Anterior cingulate cortex (tissue), 58 donors: ENCODE measurements at regions not wholly inside any gene's neighbourhood (a gene's known extent, or its start where the extent isn't known, plus 50 kb on each side); places are given as distances from the start of the nearest gene placed in this dataset.
A peak's percentile ranks its signal among the peaks of the same experiment; 100 is the strongest.

ENCODE experiments used
- DNase-seq, 58 donors: peaks; one replicate each; lab custom pipeline; 2025; lab: John Stamatoyannopoulos, UW

GRCh38 chr2:126345691-126346090 is 310.3 kb upstream of the GYPC start:
- no peak for DNase-seq

DNA sequence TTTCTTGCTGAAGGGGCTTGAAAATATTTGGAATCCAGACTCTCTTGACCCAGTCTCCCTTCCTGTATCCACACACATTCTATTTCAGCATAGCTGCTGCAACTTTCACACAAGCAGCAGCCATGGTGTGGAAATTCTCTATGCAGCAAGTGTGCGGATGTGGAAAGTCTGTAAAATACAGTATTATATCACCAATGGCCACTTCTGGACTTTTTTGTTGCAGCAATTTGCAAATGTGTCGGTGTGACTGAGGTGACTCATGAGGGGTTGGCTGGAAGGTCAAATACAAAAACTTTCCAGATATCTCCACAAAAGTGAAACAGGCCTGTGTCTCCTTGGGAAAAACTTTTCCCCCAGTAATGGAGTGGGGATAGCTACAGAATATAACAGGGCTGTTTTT is 299.3 kb upstream of the GYPC start:
- DNase-seq = no peak

DNA sequence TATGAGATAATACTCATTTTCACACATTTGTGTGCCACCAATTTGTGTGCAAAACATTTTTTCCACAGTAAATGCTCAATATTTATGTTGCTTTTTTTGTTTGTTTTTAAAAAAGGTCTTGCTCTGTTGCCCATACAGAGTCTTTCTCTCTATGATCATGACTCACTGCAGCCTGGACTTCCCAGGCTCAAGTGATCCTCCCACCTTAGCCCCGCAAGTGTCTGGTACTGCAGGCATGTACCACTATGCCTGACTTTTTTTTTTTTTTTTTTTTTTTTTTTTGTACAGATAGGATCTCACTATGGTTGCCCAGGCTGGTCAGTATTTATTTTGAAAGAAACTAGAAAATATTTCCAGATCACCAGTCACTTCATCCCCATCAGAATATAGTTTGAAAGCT is 297.8 kb upstream of the GYPC start:
- no peak for DNase-seq

GRCh38 chr2:126359494-126359893 is 296.5 kb upstream of the GYPC start:
- no peak for DNase-seq

- DNase-seq = no peak
Observed at GRCh38 chr2:126367361-126367760, 288.6 kb upstream of the GYPC start.

DNA sequence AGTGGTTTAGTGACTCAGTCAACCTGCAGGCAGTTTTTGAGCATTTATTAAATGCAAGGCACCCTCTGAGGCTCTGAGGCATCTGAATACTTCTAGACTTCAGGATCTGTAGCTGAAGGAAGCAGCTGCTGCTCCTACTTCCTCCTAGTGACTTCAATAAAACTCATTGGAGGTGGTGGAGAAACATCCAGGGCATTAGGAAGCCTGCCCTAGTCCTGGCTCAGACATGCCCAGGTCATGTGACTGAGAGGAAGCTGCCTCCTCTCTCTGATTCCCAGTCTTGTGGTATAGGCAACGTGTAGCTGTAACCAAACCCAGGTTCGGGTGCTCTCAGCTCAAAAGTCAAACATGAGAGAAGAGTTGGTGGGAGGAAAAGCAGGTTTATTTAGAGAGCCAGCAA is 287.2 kb upstream of the GYPC start:
- peak in 2 of 58 donors; percentile 3 to 8 for DNase-seq

DNA sequence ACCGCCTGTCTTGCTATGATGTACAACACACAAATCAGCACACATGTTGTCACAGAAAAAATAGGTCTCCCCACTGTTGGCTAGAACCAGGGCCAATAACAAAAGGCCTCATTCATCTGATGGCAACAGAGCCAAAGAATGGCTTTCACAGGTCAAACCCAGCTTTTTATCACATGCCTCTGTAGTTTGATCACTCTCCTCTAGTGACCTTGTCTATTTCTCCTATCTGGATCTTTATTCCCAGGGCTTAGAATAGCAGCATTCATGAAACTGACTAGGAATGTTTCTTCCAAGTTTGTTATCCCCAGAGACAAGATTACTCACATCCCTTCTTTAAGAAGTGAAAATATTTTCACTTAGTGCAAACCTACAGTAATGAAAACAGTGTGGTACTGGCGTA is 285.8 kb upstream of the GYPC start:
- DNase-seq = no peak

GRCh38 chr2:126372406-126372805 is 283.6 kb upstream of the GYPC start:
- DNase-seq = no peak

GRCh38 chr2:126378176-126378575 is 277.8 kb upstream of the GYPC start:
- DNase-seq = no peak

DNA sequence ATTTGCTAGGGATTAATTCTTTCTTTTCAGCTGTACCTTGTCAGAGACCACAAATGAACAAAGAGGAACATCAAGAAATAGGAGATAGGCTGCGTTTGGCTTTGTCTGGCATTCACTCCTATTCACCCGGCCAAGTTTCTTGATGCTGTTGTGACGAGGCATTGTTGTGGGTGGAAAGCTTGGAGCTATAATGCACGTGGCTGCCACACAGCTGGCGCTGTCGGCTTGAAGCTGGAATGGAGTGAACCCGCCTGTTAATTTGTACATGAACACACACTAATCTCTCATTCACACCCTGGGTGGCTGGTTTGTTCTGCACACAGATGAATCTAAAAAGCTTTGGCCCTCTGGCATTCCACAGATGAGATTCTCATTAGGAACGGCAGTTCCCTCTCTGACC is 274.9 kb upstream of the GYPC start:
- DNase-seq = peak in 37 of 58 donors; percentile 3 to 65 (median 28)

DNA sequence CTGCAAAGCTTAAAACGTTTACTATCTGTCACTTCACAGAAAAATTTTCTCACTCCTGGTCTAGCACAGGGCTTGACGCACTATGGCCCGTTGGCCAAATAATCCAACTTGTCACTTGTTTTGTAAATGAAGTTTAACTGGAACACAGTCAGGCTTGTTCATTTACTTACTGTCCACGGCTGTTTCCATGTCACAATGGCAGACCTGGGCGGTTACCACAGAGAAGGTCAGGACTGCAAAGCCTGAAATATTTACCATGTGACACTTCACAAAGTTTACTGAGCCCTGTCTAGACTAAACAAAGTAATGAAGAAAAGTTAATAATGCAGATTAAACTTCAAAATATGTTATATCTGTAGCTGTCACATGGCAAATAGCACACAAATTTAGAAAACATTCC is 273.0 kb upstream of the GYPC start:
- DNase-seq = no peak

- DNase-seq = no peak
Observed at GRCh38 chr2:126383800-126384199, 272.2 kb upstream of the GYPC start.

DNA sequence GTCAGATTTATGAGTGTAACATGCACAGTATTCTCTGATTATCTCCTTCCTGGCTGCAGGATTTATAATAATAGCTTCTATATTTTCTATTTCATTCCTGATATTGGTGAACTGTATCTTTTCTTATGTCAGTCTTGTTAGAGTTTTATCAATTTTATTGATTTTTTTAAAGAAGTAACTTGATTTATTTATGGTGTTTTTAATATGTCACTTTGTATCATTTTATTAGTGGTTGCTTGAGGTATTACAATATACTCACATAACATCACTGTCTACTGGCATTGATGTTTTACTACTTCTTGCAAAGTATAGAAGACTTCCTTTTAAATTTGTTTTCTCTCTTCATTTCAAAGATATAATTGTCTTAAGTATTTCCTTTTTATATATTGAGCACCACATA is 270.5 kb upstream of the GYPC start:
- no peak for DNase-seq

GRCh38 chr2:126385983-126386382 is 270.0 kb upstream of the GYPC start:
- DNase-seq = no peak

DNA sequence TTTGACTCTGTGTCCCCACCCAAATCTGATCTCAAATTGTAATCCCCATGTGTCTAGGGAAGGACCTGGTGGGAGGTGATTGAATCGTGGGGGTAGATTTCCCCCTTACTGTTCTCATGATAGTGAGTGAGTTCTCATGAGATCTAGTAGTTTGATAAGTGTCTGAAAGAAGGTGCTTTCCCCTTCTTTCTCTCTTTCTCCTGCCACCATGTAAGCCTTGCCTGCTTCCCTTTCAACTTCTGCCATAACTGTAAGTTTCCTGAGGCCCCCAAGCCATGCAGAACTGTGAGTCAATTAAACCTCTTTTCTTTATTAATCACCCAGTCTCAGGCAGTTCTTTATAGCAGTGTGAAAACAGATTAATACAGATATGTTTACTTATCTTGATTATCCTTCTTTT is 266.5 kb upstream of the GYPC start:
- DNase-seq = no peak

DNA sequence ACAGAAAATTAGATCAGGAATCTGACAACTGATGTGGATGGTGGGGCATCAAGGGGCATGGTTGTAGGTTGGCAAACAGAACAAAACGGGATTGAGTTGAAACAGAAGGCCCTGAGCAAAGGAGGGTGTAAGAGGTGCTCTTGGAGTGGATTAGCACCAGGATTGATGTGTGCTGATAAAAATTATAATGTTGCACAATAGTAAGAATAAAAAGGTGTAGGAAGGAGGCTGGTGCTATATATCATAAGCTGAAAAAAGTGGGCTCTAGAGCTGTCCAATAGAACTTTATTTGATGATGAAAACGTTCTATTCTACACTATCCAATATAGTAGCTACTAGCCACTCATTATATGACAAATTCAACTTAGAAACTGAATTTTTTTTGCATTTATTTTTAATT is 263.1 kb upstream of the GYPC start:
- no peak for DNase-seq

DNA sequence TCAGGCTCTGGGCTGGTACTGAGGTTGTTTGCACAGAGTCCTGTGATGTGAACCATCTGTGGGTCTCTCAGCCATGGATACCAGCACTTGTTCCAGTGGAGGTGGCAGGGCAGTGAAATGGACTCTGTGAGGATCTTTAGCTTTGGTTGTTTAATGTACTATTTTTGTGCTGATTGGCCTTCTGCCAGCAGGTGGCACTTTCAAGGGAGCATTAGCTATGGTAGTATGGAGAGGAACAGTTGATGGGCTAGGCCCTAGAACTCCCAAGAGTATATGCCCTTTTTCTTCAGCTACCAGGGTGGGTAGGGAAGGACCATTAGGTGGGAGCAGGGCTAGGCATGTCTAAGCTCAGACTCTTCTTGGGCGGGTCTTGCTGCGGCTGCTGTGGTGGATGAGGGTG is 257.0 kb upstream of the GYPC start:
- no peak for DNase-seq

DNA sequence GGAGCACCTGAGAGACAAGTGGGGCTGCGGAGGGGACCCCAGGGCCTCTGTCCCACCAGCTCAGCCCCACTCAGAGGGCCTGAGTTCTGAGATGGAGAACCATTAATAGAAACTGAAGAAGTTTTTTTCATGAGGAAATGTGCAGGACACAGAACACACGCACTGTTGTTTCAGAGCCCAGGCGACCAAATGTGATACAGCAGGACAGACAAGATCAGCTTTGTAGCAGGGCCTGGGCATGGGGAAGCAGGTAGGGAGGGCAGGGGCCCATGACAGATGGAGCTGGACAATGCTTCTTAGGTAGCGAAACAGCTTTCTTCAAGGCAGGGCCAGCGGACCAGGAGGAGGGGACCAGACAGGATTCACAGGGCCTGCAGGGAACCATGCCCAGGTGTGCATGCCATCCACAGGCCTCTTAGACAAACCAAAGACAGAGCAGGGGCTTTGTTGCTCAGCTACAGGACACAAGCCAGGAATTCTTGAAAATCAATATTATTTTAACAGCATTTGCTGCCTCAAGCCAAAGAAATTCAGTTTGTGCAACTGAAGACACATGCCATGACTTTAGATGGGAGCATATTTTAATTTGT is 252.8 kb upstream of the GYPC start:
- no peak for DNase-seq

DNA sequence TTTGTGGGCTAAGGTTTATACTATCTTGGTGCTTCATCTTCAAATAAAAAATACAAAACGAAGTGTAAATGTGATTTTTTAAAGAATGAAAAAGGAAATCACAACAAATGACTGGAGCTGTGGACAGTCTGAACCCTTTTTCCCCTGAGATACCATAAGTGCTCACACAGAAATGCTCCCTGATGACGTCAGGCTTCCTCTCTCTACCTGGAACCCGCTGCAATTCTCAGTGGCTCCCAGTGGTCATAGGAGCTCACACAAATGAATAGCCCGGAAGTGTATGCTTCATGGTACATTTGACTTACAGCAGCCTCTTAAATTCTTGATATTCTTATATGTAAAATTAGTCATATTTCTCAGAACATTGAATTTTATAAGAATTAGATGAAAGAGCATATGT is 249.7 kb upstream of the GYPC start:
- no peak for DNase-seq

GRCh38 chr2:126408671-126409070 is 247.3 kb upstream of the GYPC start:
- no peak for DNase-seq

GRCh38 chr2:126409850-126410249 is 246.1 kb upstream of the GYPC start:
- DNase-seq = no peak

DNA sequence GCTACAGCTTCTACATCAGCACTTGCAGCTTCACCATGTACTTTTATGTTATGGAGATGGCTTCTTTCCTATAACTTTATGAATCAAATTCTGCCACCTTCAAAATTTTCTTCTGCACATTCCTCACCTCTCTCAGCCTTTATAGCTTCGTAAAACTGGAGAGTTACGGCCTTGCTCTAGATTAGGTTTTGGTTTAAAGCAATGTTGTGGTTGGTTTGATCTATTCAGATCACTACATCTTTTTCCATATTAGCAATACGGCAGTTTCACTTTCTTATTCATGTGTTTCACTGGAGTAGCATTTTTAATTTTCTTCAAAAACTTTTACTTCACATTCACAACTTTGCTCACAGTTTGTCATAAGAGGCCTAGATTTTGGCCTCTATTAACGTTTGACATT is 242.9 kb upstream of the GYPC start:
- no peak for DNase-seq

DNA sequence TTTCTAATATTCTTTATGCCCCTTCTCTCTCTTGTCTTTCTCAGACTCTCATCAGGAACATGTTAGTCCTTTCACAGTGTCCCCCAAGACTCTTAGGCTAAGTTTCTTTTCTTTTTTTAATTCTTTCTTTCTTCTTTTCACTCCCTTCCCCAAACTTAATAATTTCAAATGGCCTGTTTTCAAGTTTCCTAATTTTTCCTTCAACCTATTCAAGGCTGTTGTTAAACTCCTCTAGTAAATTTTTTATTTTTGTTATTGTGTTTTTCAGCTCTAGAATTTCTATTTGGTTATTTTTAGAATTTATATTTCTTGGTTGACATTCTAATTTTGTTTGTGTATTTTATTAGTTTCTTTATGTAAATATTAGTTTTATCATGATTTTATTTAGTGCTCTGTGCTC is 236.6 kb upstream of the GYPC start:
- no peak for DNase-seq
